Ishikawa (cell line): ENCODE measurements at regions not wholly inside any gene's neighbourhood (a gene's known extent, or its start where the extent isn't known, plus 50 kb on each side); places are given as distances from the start of the nearest gene placed in this dataset.

Source experiments
- CEBPB ChIP-seq: IDR thresholded peaks from 2 replicates; pipeline ENCODE4 v1.6.1; 2012
- CREB1 ChIP-seq: IDR thresholded peaks from 2 replicates; pipeline ENCODE4 v1.6.1; 2012; ENCODE audit warnings: low read depth
- EGR1 ChIP-seq: IDR thresholded peaks from 2 replicates; pipeline ENCODE4 v1.6.1; 2012
- EP300 ChIP-seq: IDR thresholded peaks from 2 replicates; pipeline ENCODE4 v1.6.1; 2012; ENCODE audit warnings: borderline replicate concordance
- FOXM1 ChIP-seq: IDR thresholded peaks from 2 replicates; pipeline ENCODE4 v1.6.1; 2012; ENCODE audit warnings: low read depth, borderline replicate concordance
- NFIC ChIP-seq: IDR thresholded peaks from 2 replicates; pipeline ENCODE4 v1.6.1; 2012
- RAD21 ChIP-seq: IDR thresholded peaks from 2 replicates; pipeline ENCODE4 v1.6.1; 2012; ENCODE audit warnings: low read depth
- TAF1 ChIP-seq: IDR thresholded peaks from 2 replicates; pipeline ENCODE4 v1.6.1; 2012; ENCODE audit warnings: low read depth, mild to moderate bottlenecking
- TCF12 ChIP-seq: IDR thresholded peaks from 2 replicates; pipeline ENCODE4 v1.6.1; 2012; ENCODE audit warnings: low read depth
- TEAD4 ChIP-seq: IDR thresholded peaks from 2 replicates; pipeline ENCODE4 v1.6.1; 2012
- YY1 ChIP-seq: IDR thresholded peaks from 2 replicates; pipeline ENCODE4 v1.6.1; 2012; ENCODE audit warnings: low read depth
- ZBTB7A ChIP-seq: IDR thresholded peaks from 2 replicates; pipeline ENCODE4 v1.6.1; 2012; ENCODE audit warnings: low read depth
- TF ChIP-seq, protein P1 (sequence below): IDR thresholded peaks from 2 replicates; pipeline ENCODE4 v1.6.1; 2012
- TF ChIP-seq, protein P2 (sequence below): IDR thresholded peaks from 2 replicates; pipeline ENCODE4 v1.6.1; 2012; ENCODE audit warnings: low read depth, mild to moderate bottlenecking
- TF ChIP-seq, protein P3 (sequence below): IDR thresholded peaks from 2 replicates; pipeline ENCODE4 v1.6.1; 2012

DNA sequence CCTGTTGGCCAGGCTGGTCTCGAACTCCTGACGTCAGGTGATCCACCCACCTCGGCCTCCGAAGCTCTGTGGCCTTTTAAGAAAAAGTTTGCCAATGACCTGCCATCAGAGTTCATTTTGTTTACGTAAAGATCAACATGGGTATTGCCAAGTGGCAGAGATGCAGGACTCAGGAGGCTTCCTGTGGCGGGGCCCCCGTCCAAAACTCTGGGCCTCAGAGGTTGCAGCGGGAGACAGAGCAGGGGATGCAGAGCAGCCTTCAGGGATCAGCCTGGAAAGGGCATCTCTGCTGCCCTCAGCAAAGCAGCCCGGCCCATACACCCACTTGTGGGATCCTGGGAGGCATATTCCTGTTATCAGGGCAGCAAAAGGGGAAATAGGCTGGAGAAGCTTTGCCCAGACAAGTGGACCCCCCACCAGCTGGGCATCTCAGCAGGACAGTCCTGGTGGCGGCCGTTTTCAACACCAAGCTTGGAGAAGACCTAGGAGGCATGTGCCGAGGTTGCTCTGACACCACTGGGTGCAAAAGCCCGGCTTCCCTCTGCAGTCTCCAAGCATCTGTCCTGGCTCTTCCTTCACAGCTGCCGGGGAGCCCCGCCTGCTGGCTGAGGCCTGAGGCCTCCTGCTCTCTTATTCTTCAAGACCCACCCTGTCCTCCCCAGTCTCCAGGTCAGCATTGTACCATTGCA lies 1152.4 kb downstream of the BRD1 start:
- TF ChIP-seq EP300: no peak
- no peak for TF ChIP-seq EGR1
- TF ChIP-seq, protein P1, sequence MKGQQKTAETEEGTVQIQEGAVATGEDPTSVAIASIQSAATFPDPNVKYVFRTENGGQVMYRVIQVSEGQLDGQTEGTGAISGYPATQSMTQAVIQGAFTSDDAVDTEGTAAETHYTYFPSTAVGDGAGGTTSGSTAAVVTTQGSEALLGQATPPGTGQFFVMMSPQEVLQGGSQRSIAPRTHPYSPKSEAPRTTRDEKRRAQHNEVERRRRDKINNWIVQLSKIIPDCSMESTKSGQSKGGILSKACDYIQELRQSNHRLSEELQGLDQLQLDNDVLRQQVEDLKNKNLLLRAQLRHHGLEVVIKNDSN: no peak
- TF ChIP-seq ZBTB7A: no peak
- TF ChIP-seq YY1: no peak
- no peak for TF ChIP-seq NFIC
- no peak for TF ChIP-seq CREB1
- no peak for TF ChIP-seq CEBPB
- TF ChIP-seq, protein P2, sequence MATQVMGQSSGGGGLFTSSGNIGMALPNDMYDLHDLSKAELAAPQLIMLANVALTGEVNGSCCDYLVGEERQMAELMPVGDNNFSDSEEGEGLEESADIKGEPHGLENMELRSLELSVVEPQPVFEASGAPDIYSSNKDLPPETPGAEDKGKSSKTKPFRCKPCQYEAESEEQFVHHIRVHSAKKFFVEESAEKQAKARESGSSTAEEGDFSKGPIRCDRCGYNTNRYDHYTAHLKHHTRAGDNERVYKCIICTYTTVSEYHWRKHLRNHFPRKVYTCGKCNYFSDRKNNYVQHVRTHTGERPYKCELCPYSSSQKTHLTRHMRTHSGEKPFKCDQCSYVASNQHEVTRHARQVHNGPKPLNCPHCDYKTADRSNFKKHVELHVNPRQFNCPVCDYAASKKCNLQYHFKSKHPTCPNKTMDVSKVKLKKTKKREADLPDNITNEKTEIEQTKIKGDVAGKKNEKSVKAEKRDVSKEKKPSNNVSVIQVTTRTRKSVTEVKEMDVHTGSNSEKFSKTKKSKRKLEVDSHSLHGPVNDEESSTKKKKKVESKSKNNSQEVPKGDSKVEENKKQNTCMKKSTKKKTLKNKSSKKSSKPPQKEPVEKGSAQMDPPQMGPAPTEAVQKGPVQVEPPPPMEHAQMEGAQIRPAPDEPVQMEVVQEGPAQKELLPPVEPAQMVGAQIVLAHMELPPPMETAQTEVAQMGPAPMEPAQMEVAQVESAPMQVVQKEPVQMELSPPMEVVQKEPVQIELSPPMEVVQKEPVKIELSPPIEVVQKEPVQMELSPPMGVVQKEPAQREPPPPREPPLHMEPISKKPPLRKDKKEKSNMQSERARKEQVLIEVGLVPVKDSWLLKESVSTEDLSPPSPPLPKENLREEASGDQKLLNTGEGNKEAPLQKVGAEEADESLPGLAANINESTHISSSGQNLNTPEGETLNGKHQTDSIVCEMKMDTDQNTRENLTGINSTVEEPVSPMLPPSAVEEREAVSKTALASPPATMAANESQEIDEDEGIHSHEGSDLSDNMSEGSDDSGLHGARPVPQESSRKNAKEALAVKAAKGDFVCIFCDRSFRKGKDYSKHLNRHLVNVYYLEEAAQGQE: no peak
- TF ChIP-seq TCF12: no peak
- TF ChIP-seq FOXM1: no peak

DNA sequence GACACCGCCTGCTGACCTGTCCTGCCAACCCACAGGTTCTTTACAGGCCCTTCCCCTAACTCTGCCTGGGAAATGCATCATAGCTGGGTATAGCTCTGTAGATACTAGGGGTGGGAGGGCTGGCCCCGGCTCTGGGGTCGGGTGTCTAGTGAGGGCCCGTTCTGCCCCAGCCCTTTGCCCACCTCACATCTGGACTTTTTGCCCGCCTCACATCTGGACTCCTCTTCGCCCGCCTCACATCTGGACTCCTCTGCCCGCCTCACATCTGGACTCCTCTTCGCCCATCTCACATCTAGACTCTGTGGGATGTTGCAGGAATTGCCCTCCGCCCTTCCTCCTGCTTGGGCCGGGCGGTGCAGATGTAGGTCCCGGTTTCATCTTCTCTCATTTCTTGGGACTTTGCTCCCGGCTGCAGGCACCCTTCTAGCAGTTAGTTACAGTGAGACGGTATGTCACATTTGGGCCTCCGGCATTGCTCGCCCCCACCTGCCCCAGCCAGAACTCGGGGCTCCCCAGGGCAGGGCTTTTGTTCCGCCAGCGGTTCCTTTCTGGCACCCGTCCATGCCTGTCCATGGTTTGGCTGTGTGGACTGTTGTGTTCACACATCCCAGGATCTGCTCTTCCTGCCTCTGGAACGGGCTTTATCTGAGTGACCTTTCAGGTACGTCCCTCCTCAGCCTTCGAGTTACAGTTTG lies 1153.7 kb downstream of the BRD1 start:
- TF ChIP-seq ZBTB7A: no peak

DNA sequence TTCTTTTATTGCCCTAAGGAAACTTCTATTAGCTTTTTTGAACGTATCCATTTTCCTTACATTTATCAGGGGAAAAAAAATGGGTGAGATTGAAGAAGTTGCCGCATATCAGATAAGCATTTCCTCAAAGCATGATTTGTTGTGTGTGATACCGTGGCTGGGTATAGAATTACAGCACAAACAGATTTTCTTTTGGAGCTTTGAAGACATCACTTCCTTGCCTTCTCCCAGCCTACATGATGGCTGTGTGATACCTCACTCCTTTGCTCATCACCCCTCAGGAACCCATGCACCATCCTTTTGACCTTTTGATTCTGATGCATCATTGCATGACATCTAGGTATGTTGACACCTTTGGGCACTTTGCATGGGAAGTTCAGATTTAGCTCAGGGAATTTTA lies 1155.3 kb downstream of the BRD1 start:
- TF ChIP-seq CREB1 (no peak), NFIC (no peak), RAD21 (no peak), EGR1 (no peak), TEAD4 (no peak), TAF1 (no peak), ZBTB7A (no peak), EP300 (no peak), CEBPB (no peak), TCF12 (no peak), YY1 (no peak), FOXM1 (no peak)
- TF ChIP-seq, protein P3, sequence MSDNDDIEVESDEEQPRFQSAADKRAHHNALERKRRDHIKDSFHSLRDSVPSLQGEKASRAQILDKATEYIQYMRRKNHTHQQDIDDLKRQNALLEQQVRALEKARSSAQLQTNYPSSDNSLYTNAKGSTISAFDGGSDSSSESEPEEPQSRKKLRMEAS: no peak
- TF ChIP-seq, protein P2: no peak

DNA sequence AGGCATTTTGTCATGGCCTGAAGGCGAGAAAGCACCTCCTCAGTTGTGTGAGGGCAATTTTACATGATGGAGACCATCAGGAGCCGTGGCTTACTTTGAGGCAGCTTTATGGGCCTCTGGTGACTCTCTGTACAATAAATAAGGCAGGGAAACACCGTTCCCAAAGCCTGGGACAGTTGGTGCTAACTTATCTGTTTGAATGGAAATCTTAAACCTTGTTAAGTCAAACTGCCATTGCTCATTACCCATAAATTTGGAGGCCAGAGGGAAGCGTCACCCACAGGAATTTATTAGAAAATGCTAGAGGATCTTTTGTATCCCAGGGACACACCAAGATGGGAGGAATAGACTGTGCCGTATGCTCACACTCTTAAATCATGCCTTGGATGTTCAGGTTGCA lies 1156.9 kb downstream of the BRD1 start:
- no peak for TF ChIP-seq CEBPB
- no peak for TF ChIP-seq ZBTB7A
- TF ChIP-seq, protein P1: no peak
- no peak for TF ChIP-seq YY1
- TF ChIP-seq TEAD4: no peak
- TF ChIP-seq TCF12: no peak
- no peak for TF ChIP-seq EP300
- TF ChIP-seq TAF1: no peak
- TF ChIP-seq FOXM1: no peak
- TF ChIP-seq, protein P3: no peak
- TF ChIP-seq EGR1: no peak
- TF ChIP-seq NFIC: no peak
- TF ChIP-seq RAD21: no peak
- TF ChIP-seq, protein P2: no peak
- no peak for TF ChIP-seq CREB1
